Mesodermal cell (in vitro differentiated cells): ENCODE measurements at regions not wholly inside any gene's neighbourhood (a gene's known extent, or its start where the extent isn't known, plus 50 kb on each side); places are given as distances from the start of the nearest gene placed in this dataset.

Experiments used
- H3K27ac ChIP-seq: 2 replicates; pipeline ENCODE4 v1.7.0; 2013; ENCODE audit warnings: mild to moderate bottlenecking, low read depth, low read length, moderate library complexity; ENCODE audit not compliant: severe bottlenecking
- H3K36me3 ChIP-seq: 2 replicates; pipeline ENCODE4 v1.7.1; 2013; ENCODE audit warnings: mild to moderate bottlenecking, low read length, moderate library complexity; ENCODE audit not compliant: control insufficient read depth, insufficient read depth
- H3K4me1 ChIP-seq: one replicate; pipeline ENCODE4 v1.7.1; 2013; ENCODE audit warnings: mild to moderate bottlenecking, low read length; ENCODE audit not compliant: insufficient read depth, control insufficient read depth, poor library complexity, severe bottlenecking
- H3K4me3 ChIP-seq: 2 replicates; pipeline ENCODE4 v1.7.0; 2013; ENCODE audit warnings: low read length, control low read depth, mild to moderate bottlenecking; ENCODE audit not compliant: insufficient read depth, poor library complexity, severe bottlenecking; ENCODE audit errors: extremely low read depth
- H3K9me3 ChIP-seq: 2 replicates; pipeline ENCODE4 v1.7.1; 2013; ENCODE audit warnings: mild to moderate bottlenecking, low read length, moderate library complexity; ENCODE audit not compliant: control insufficient read depth
- WGBS, 2 experiments: methylation state at CpG; one replicate each; pipeline ENCODE4 v1.1.5; 2013; ENCODE audit warnings: missing lambda C conversion rate in 2 of 2; ENCODE audit not compliant: insufficient coverage in 2 of 2; 5-methylcytosine and 5-hydroxymethylcytosine counted together

GRCh38 chr13:81493144-81493543 lies 1152.2 kb upstream of the SPRY2 start:
- Histone ChIP-seq H3K36me3 (no peaks in the 10 kb centered on the region), H3K4me1 (no peaks in the 10 kb centered on the region), H3K27ac (no peak overlapping the region), H3K9me3 (no peaks in the 10 kb centered on the region), H3K4me3 (no peak overlapping the region)
- 95 to 100% methylated on average over 3 of the region's 4 CpGs for WGBS, 2 experiments

- 80% methylated on average over 1 of the region's 3 CpGs; no CpG with 5 or more reads in 1 of the 2 experiments for WGBS, 2 experiments
- Histone ChIP-seq H3K27ac (no peak overlapping the region), H3K4me1 (no peaks in the 10 kb centered on the region), H3K9me3 (no peaks in the 10 kb centered on the region), H3K4me3 (no peak overlapping the region), H3K36me3 (no peaks in the 10 kb centered on the region)
These were observed 1151.5 kb upstream of the SPRY2 start for GRCh38 chr13:81492449-81492848.

GRCh38 chr13:81488021-81488420 lies 1147.1 kb upstream of the SPRY2 start:
- H3K27ac ChIP-seq, result no peak overlapping the region
- H3K4me3 ChIP-seq, result no peak overlapping the region
- H3K4me1 ChIP-seq, result no peaks in the 10 kb centered on the region
- no CpG with 5 or more reads among the region's 1 CpG for WGBS, 2 experiments
- no peaks in the 10 kb centered on the region for H3K36me3 ChIP-seq
- H3K9me3 ChIP-seq, result no peaks in the 10 kb centered on the region

GRCh38 chr13:81487151-81487550 lies 1146.2 kb upstream of the SPRY2 start:
- no peaks in the 10 kb centered on the region for H3K4me1 ChIP-seq
- H3K4me3 ChIP-seq, result no peak overlapping the region
- H3K36me3 ChIP-seq, result no peaks in the 10 kb centered on the region
- no peaks in the 10 kb centered on the region for H3K9me3 ChIP-seq
- WGBS, 2 experiments, result 50 to 69% methylated on average over 2 to 3 of the region's 3 CpGs
- no peak overlapping the region for H3K27ac ChIP-seq

GRCh38 chr13:81480634-81481033 lies 1139.7 kb upstream of the SPRY2 start:
- no peaks in the 10 kb centered on the region for H3K36me3 ChIP-seq
- no peaks in the 10 kb centered on the region for H3K4me1 ChIP-seq
- H3K27ac ChIP-seq, result no peak overlapping the region
- H3K9me3 ChIP-seq, result no peaks in the 10 kb centered on the region
- H3K4me3 ChIP-seq, result no peak overlapping the region
- 86 to 89% methylated on average over 1 to 2 of the region's 2 CpGs for WGBS, 2 experiments

GRCh38 chr13:81473366-81473899 lies 1132.5 kb upstream of the SPRY2 start:
- Histone ChIP-seq H3K27ac (no peak overlapping the region), H3K9me3 (no peaks in the 10 kb centered on the region), H3K36me3 (no peaks in the 10 kb centered on the region), H3K4me1 (no peaks in the 10 kb centered on the region), H3K4me3 (no peak overlapping the region)
- no CpG with 5 or more reads among the region's 3 CpGs for WGBS, 2 experiments

GRCh38 chr13:81458170-81458569 lies 1117.2 kb upstream of the SPRY2 start:
- WGBS, 2 experiments, result 100% methylated on average over 1 to 2 of the region's 3 CpGs
- Histone ChIP-seq H3K4me3 (no peak overlapping the region), H3K36me3 (no peaks in the 10 kb centered on the region), H3K4me1 (no peaks in the 10 kb centered on the region), H3K27ac (no peak overlapping the region), H3K9me3 (no peaks in the 10 kb centered on the region)

- no peak overlapping the region for H3K4me3 ChIP-seq
- H3K4me1 ChIP-seq, result no peaks in the 10 kb centered on the region
- no peaks in the 10 kb centered on the region for H3K9me3 ChIP-seq
- no peak overlapping the region for H3K27ac ChIP-seq
- H3K36me3 ChIP-seq, result no peaks in the 10 kb centered on the region
These were observed 1105.5 kb upstream of the SPRY2 start for GRCh38 chr13:81446441-81446840.

- Histone ChIP-seq H3K9me3 (no peaks in the 10 kb centered on the region), H3K36me3 (no peaks in the 10 kb centered on the region), H3K27ac (no peak overlapping the region), H3K4me1 (no peaks in the 10 kb centered on the region), H3K4me3 (no peak overlapping the region)
- WGBS, 2 experiments, result no CpG with 5 or more reads among the region's 1 CpG
These were observed 1102.0 kb upstream of the SPRY2 start for GRCh38 chr13:81442904-81443303.

- no peak overlapping the region for H3K27ac ChIP-seq
- H3K4me1 ChIP-seq, result no peaks in the 10 kb centered on the region
- H3K4me3 ChIP-seq, result no peak overlapping the region
- H3K9me3 ChIP-seq, result no peaks in the 10 kb centered on the region
- WGBS, 2 experiments, result 100% methylated on average over 2 of the region's 2 CpGs; no CpG with 5 or more reads in 1 of the 2 experiments
- H3K36me3 ChIP-seq, result no peaks in the 10 kb centered on the region
These were observed 1084.4 kb upstream of the SPRY2 start for GRCh38 chr13:81425286-81425685.

- Histone ChIP-seq H3K9me3 (no peaks in the 10 kb centered on the region), H3K4me3 (no peak overlapping the region), H3K27ac (no peak overlapping the region)
These were observed 1068.4 kb upstream of the SPRY2 start for GRCh38 chr13:81409284-81409683.

More at GRCh38 chr13:81409284-81409683, 1068.4 kb upstream of the SPRY2 start:
- Histone ChIP-seq H3K36me3 (no peaks in the 10 kb centered on the region), H3K4me1 (no peaks in the 10 kb centered on the region)
